IPS-NIHi7 (cell line): ENCODE measurements at regions not wholly inside any gene's neighbourhood (a gene's known extent, or its start where the extent isn't known, plus 50 kb on each side); places are given as distances from the start of the nearest gene placed in this dataset.
A peak's percentile ranks its signal among the peaks of the same experiment; 100 is the strongest.
"Not testable (repeated sequence)": the region's sequence is repeated elsewhere in the genome, so short reads cannot be mapped to it uniquely, and the experiment has no call there.

Experiments
- DNase-seq: peaks from one replicate; pipeline ENCODE4 v3.0.0; 2012; ENCODE audit warnings: mixed read lengths; ENCODE audit errors: extremely low spot score

DNA sequence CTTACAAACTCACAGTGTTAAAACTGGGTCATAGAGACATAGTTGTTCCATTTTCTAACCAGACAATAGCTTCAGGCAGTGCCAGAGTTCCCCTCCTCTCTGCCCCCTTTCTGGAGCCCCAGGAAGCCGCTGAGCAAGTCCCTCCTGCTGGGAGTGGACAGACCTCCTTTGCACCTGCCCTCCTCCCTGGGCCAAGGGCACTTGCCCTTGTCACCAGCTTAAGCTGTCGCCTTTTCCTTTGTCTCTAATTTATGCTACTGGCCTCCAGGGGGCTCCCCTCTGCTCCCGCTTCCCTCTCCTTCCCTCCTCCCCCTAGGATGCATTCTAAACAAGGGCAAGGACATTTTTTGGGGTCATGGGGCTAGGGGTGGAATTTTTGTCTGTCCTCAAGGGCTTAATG is 182.4 kb downstream of the MIS18A start:
- peak; percentile 86 for DNase-seq

DNA sequence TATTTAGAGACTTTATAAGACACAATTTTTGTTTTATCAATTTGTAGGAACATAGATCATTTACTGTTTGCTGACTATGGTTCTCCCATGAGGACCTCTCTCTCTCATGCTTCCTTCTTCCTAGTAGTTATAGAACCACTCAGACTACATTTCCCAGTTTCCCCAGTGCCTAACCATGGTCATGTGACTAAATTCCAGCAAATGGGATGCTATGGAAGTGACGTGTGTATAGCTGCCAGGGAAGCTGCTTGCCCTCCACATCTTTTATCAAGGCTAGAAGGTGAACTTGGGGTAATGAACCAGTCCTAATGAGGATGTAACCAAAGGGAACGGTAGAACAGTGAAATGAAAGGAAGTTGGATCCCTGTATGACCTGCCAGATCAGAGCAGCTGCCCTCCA is 184.0 kb downstream of the MIS18A start:
- peak; percentile 45 for DNase-seq

DNA sequence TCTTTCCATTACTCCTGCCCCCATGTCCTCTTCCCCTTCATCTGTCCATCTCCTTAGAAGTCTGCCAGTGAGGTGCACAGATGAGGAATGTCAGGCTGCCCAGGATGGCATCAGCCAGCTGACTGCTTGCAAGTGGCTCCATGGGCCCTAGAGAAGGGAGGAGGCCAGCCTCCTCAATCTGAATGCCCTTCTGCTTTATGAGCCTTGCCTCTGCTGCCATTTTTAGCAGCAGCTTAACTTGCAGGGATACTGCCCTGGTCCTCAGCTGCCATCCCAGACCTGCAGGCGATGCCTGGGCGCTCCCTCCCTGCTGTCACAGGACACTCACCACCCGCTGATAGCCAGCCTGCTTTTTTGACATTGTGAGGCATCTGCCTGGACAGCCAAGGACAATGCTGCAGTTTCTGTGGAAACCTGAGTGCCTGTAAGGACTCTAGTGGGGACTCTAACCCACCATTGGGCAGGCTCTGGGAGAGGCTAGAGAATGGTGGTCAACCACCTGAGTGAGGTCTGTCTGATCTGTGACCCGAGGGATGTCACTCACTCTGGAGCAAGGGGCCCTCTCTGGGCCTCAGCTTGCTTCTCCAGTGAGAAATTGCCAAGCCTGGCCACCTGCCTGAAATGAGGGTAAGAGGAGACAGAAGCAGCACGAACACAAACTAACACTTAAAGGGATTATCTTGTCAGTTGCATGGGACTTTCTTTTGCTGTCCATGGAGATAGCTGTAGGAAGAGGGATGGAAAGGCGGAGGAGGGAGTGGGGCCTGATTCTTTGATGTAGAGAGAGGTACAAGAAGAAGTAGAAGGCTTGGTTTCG is 185.0 kb downstream of the MIS18A start:
- no peak for DNase-seq

DNA sequence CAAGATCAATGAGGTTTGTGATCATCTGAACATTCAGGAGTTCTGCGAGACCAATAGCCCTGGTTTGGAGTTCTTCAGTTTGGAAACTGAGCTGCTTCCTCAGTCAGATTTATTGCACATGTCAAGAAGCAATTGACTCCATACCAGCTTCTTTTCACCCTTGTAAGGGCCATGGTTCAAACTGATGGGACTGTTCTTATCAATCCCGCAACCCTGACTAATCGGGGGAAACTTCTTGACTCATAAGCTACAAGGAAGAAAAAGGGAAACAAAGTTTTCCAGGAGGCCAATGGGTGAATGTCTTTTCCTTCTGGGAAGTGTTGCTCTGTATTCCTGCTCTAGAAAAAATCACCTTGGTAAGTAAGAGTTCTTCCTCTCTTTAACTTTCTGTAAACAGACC is 187.9 kb downstream of the MIS18A start:
- DNase-seq = no peak

DNA sequence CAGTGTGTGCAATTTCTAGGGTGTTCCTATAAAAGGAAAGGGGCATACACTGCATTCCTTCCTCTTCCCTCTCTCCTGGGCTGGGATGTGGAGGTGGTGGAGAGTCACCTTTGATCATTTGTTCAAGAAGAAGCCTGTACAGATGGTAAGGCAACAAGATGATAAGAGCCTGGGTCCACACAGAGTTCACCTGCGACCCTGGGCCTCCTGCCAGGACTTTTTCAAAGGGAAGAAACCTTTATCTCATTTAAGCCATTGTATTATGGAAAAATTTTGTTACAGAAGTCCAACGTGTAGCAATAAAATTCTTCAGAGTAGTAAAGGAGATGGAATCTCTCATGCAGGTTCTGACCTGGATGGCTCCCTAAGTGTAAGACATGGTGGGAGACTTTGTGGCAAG is 189.1 kb downstream of the MIS18A start:
- no peak for DNase-seq

DNA sequence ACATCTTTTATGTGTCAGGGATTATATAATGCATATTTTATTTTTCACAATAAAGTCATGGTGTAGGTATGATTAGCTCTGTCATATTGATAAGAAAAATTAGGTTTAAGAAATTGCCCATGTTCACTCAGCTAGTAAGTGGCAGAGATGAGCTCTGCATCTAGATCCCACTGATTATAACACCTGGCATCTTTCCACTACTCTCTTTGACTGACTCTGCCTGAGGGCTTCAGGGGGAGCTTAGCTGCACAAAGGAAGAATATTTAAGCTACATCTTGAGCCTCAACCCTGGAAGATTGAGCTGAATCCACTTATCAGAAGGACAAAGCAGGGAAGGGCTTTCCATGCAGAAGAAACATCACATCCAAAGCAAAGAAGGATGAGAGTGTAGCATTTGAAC is 190.4 kb downstream of the MIS18A start:
- DNase-seq = no peak

DNA sequence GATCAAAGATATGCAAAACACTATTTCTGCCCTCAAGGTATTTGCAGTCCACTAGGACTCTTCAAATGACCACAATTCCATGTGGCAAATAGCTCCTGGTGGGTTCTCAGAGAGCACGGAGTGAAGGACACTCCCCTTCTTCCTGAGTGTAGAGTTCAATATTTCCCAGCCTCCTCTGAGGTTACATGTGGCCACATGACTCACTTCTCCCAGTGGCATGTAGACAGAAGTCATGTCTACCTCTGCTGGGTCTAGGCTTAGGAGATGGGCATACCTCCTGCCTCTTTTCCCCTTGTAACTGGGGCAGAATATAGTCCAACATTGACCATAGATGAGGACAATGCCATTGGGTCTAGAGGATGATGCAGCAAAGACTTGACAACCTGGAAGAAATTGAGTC is 191.4 kb downstream of the MIS18A start:
- no peak for DNase-seq

DNA sequence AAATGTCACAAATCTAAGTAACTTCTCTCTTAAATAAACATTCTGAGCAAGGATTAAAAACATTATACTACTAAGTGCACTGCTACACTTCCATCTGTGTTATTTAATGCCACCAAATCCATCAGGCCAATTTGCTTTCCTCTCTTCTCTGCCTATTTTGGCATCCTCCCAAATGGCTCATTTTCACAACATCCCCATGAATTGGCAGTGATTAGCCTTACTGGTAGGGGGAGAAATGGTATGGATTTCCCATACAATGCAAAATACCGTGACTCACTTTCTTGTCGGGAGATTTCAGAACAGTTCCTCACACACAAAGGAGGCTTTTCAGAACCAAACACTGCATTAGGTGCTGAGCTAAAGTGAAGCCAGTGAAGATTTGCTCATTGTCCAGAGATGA is 195.7 kb downstream of the MIS18A start:
- DNase-seq = no peak

DNA sequence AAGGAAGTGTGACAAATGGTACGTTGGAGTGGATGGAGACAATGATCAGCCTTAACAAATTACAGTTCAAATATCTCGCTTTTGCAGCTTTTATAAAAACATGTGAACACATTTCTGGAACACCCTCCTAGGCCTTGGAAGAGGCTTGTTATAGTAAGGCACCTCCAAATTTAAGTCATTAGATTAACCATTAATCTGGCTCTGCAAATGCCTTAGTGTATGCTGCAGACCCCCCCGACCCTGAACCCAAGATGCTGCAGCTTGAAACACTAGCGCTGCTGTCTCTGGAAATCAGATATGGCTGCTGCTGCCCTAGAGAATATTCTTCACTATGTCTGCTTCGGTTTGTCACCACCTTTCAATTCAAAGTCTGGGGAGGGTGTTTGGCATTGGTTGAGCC is 196.4 kb downstream of the MIS18A start:
- no peak for DNase-seq

DNA sequence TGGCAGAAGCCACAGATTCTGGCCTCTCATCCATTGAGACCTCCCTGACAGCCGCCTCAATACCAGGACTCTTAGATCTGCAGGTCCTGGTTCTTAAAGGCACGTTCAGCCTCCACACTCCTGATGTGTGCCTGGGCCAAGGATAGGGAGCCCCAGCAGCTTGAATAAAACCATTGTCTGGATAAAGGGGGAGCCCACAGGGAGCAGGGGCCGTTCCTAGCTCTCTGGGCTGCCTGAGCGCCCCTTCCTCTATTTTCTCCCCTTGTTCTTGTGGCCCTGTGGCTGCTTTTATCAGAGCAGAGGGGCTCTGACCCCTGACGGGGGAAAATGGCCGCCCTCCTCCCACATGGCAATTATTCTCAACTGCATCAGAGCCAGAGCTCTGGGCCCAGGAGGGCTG is 200.8 kb downstream of the HUNK start:
- DNase-seq = no peak

DNA sequence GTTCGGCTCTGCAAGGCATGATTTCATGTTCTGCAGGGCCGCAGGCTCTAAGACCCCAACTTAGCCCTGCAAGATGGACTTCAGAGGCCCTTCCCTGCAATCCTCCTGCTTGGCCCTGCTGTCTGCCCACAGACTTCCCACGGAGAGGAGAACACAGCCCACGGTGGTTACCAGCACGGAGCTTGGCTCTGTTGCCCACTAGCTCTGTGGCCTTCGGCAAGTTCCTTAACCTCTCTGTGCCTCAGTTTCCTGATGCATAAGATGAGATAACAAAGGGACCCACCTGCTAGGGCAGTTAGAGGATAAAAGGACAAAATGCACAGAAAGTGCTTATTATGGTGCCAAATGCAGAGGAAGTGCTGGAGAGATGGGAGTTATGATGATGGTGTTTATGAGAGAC is 200.4 kb downstream of the HUNK start:
- DNase-seq = no peak

DNA sequence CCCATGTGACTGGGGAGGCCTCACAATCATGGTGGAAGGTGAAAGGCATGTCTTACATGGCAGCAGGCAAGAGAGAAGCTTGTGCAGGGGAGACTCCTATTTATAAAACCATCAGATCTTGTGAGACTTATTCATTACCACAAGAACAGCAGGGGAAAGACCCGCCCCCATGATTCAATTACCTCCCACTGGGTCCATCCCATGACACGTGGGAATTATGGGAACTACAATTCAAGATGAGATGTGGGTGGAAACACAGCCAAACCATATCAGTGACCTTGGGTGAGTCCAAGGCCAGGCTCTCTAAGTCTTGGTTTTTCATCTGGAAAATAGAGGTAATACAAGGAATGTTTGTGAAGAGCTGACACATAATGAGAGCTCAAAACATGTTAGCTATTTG is 198.8 kb downstream of the HUNK start:
- DNase-seq = not testable (repeated sequence)

DNA sequence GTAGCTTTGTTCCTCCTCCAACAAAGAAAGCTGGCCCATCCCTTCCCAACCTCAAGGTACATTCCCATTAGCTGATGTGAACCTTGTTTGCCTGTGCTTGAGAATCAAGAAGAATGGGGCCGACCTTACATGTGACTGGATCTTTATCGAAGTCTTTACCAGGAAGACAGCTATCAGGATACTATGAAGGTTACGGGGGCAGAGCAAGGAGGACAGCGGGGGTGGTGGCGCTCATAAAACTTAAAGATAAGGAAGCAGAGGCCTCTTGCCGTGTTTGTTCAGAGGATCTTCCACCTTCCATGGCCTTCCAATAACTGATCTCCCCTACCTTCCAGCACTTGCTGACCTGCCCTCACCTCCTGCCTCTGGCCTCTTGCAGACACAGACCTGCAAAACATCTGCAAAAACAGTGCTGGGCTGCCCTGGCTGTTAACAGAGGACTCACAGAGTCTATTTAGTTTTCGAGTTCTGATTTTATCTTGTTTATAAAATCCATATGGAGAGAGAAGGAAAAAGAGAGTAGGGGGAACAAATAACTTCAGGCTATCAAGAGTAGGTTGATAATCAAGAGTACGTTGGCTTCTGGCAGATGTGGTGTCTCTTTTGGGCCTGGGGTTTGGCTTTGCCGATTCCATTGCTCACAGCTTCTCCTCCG is 198.0 kb downstream of the HUNK start:
- DNase-seq = no peak

DNA sequence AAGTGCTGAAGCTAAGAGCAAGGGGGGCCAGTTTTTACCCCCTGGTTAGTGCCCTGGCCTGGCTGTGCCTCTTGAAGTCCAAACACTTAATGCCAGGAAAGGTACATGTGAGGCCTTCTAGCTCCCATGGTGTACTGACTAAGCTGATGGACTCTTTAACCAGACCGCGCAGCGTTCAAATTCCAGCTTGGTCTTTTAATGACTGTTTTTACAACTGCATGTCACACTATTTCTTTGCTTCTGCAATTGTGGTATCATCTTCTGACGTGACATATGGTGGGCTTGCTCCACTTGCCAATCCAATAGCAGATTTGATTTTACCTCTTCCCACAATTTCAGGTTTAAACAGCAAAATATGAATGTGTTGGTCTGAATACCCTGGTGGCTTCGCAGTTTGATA is 197.3 kb downstream of the HUNK start:
- DNase-seq = no peak

DNA sequence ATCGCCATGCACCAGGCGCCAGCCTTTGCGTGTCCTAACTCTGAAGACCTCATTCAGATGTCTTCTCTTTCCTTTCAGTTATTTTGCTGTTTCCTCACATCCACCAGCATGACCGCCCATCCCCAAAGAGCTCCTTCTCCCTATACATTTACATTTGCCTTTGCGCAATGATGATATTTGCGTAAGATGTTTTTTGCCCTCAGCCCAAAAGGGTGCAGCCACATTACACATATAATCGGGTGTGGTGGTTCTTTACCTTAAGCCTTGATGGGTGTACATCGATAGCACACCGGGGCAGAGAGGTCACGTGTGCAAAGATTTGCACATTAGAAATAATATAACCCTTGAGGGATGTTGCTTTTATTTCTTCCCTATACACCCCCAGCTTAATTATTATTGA is 192.8 kb downstream of the HUNK start:
- no peak for DNase-seq

DNA sequence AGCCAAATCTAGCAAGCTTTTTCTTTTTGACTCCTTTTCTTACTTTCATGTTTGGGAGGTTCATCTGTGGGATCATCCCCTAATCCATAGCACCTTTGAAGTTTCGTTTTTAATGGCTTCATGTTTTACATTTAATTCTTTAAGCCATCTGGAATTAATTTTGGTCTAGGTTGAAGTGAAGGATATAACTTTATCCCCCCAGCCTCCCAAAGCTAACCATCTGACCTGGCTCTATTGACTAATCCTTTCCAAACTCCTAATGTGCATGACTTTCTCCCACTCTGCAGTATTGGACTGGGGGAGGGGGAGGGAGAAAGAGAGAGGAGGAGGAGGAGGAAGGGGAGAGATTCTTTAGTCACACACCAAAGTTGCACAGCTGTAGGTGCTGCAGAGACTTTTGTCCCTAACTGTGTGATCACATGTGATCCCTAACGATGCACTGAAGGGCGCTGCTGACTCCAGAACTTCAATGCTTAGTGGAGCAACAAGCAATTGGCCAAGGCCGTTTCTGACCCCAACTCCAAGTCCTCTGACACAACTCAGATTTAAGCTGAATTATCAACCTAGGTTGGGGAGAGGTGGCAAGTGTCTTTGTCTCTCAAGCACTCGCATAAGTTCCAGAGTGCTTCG is 191.6 kb downstream of the HUNK start:
- DNase-seq = no peak

DNA sequence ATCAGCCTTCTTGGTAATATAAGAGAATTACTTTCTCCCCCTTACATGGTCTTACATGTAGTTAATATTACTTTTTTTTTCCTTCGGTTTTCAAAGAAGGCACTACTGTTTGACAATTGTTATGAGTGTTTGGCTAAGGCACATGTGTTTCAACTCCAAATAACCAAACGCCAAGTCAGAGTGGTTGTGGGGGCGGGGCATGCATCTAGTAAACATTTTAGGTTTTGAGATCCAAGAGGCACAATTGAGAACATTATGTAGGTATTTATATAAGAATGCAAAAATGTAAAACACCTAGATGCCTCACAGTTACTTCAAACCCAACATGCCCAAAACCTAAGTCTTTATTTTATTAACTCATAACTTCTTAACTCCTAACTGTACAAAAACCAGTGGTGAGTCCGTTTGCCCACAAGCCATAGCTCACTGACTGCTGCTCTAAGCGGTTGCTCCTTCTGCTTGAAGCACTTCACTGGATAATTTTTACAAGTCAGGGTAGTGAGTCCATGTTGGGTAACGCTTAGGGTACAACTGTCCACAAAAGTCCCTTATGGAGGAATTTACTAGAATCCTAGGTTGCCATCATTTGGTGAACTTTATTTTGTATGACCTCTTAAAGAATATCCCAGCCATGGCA is 189.9 kb downstream of the HUNK start:
- DNase-seq = no peak

DNA sequence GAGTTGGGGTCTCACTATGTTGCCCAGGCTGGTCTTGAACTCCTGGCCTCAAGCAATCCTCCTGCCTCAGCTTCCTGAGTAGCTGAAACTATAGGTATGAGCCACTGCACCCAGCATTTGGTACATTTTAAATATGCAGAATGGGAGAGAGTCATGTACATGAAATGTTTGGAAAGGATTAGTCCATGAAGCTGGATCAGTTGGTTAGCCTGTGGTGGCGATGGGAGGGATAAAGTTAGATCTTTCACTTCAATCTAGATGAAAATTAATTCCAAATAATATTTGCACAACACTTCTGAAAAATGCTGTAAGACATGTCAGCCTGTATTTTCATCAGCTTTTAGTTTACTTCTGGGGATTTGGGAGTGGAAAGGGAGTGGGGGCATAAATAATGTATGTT is 188.9 kb downstream of the HUNK start:
- no peak for DNase-seq

DNA sequence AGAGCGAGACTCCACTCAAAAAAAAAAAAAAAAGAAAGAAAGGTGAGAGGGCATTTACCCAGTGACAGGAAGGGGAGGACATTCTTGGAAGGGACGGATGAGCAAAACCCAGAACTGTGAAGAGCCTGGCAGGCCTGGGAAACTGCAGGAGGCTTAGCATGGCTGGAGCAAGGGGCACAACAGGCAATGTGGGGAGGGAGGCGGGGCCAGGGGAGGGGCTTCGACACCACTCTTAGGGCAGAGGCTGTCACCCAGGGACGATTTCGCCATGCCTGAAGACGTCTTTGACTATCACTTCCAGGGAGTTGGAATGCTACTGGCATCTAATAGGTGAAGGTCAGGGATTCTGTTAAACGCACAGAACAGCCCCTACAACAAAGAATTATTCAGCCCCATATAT is 184.0 kb downstream of the HUNK start:
- DNase-seq = peak; percentile 82

DNA sequence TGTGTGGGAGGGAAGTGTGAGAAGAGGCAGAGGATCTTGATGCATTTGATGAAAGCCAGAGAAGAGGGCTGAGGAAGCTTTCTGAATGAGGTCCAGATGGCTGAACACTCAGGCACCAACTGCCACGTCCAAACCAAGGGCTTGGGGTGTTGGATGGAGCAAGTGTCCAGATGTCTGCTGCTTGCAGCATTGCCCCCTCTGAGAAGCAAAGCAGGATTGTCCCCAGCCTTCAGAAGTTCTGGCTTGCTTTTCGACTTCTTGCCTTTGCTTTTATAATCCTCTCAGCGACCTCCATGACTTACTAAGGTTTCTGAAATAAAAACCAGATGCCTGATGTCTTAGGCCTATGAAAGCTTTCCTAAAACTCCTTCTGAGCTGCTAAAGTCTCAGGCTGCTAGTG is 182.5 kb downstream of the HUNK start:
- DNase-seq = no peak
